BLaER1 treated with 17β-estradiol and CSF1 and Interleukin-3, amounts not matched to agents 10 nM and 100 nM (cell line): ENCODE measurements at regions not wholly inside any gene's neighbourhood (a gene's known extent, or its start where the extent isn't known, plus 50 kb on each side); places are given as distances from the start of the nearest gene placed in this dataset.

Experiments
- H3K27ac ChIP-seq, 11 experiments: shearing (Covaris generic); formaldehyde crosslinking; 2 replicates each; pipeline ENCODE4 v1.8.1; 2022
- H3K27me3 ChIP-seq, 11 experiments: shearing (Covaris generic); formaldehyde crosslinking; 2 replicates each; pipeline ENCODE4 v1.8.1; 2022
- H3K36me3 ChIP-seq, 11 experiments: shearing (Covaris generic); formaldehyde crosslinking; 2 replicates each; pipeline ENCODE4 v1.8.1; 2022
- H3K4me1 ChIP-seq, 10 experiments: shearing (Covaris generic); formaldehyde crosslinking; 2 replicates each; pipeline ENCODE4 v1.8.1; 2022
- H3K4me2 ChIP-seq, 11 experiments: shearing (Covaris generic); formaldehyde crosslinking; 2 replicates each; pipeline ENCODE4 v1.8.1; 2022
- H3K4me3 ChIP-seq, 10 experiments: shearing (Covaris generic); formaldehyde crosslinking; 2 replicates each; pipeline ENCODE4 v1.8.1; 2022
- H3K9ac ChIP-seq, 11 experiments: shearing (Covaris generic); formaldehyde crosslinking; 2 replicates each; pipeline ENCODE4 v1.8.1; 2022
- H3K9me3 ChIP-seq, 11 experiments: shearing (Covaris generic); formaldehyde crosslinking; replicated peaks in 1 of 11; 2 replicates each; pipeline ENCODE4 v1.8.1; 2022
- H4K20me1 ChIP-seq, 11 experiments: shearing (Covaris generic); formaldehyde crosslinking; 2 replicates each; pipeline ENCODE4 v1.8.1; 2022
- Cebpa-rat ChIP-seq, 11 experiments: shearing (Covaris generic); IDR thresholded peaks; 2 replicates each; pipeline ENCODE4 v1.8.1; 2022

DNA sequence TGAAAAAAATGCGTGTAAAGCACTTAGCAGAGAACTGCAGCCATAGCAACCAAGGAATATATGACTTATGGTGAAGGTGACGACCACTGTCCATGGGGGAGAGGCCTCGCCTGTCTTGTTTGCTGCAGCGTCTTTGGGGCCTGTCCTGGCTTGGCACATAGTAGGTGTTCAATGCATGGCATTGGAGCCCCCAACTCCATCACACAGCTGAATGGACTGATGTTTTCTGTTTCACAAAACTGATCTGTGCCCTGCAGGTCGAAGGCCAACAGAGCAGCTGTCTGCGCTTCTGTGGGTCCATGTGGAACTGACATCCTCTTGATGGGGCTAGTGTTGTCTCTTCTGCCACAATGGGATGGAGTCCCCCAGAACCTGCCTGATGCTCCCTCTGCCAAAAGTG is 296.0 kb downstream of the PTPRU start:
- Histone ChIP-seq H3K9ac (no peak overlapping the region), H3K27me3 (peaks cover 0 to 6% (median 0%) of the 10 kb centered on the region in 11 experiments; a peak in 3 of 22 replicates), H3K9me3 (peaks cover 32 to 48% (median 44%) of the 10 kb centered on the region in 11 experiments), H3K4me2 (no peak overlapping the region), H3K4me3 (no peak overlapping the region), H3K27ac (no peak overlapping the region), H4K20me1 (no peaks in the 10 kb centered on the region), H3K4me1 (peaks cover 0 to 11% (median 8%) of the 10 kb centered on the region in 10 experiments; a peak in 13 of 20 replicates), H3K36me3 (no peaks in the 10 kb centered on the region)
- TF ChIP-seq Cebpa-rat (IDR thresholded peaks at IDR 0.05): no peak

GRCh38 chr1:29531596-29531995 is 295.3 kb downstream of the PTPRU start:
- no peak overlapping the region for H3K27ac ChIP-seq
- no peaks in the 10 kb centered on the region for H3K36me3 ChIP-seq
- no peak overlapping the region for H3K9ac ChIP-seq
- H3K4me2 ChIP-seq: no peak overlapping the region
- H3K4me3 ChIP-seq: no peak overlapping the region
- TF ChIP-seq Cebpa-rat (IDR thresholded peaks at IDR 0.05): no peak
- peaks cover 0 to 15% (median 9%) of the 10 kb centered on the region in 10 experiments; a peak in 13 of 20 replicates for H3K4me1 ChIP-seq
- no peaks in the 10 kb centered on the region for H4K20me1 ChIP-seq
- H3K9me3 ChIP-seq: peaks cover 32 to 48% (median 44%) of the 10 kb centered on the region in 11 experiments
- peaks cover 0 to 6% (median 0%) of the 10 kb centered on the region in 11 experiments; a peak in 4 of 22 replicates for H3K27me3 ChIP-seq

GRCh38 chr1:29529677-29530278 is 293.5 kb downstream of the PTPRU start:
- Histone ChIP-seq H3K27ac (no peak overlapping the region), H3K36me3 (no peaks in the 10 kb centered on the region), H3K9ac (no peak overlapping the region), H3K4me2 (no peak overlapping the region), H3K4me1 (peaks cover 0 to 15% (median 9%) of the 10 kb centered on the region in 10 experiments; a peak in 13 of 20 replicates), H4K20me1 (no peaks in the 10 kb centered on the region), H3K27me3 (peaks cover 0 to 6% (median 0%) of the 10 kb centered on the region in 11 experiments; a peak in 4 of 22 replicates), H3K9me3 (peaks cover 32 to 48% (median 44%) of the 10 kb centered on the region in 11 experiments), H3K4me3 (no peak overlapping the region)
- TF ChIP-seq Cebpa-rat (IDR thresholded peaks at IDR 0.05): no peak

DNA sequence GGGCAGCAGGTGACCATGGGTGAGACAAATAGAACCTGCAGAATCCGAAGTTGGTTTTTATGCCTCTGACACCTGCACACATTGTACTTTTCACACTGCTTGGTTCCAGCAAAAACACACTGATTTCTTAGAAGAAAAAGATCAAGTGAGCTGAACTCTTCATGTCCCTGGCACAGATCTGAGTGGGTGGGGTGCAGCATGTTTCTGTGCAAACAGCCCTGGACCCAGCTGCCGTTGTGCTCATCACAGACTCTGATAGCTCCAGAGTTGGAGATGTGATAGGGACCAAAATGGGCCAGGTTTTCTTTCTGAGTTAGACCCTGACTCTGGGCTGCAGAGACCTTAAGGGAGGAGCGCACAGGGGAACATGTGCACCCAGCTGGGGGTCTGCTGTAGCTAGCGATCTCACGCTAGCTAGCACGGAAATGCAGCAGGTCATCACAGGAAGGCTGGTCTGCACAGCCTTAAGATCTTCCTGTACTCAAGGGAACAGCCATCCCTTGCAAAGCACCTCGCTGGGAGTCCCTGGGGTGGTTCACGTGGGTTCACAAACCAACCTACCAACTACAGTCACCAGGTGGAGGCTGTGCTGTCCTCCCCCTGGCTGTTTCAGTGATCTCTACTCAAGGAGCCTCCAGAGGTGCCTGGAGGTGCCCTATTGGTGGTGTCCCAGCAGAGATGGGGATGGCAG is 291.1 kb downstream of the PTPRU start:
- Histone ChIP-seq H3K36me3 (no peaks in the 10 kb centered on the region), H3K27me3 (peaks cover 0 to 6% (median 0%) of the 10 kb centered on the region in 11 experiments; a peak in 4 of 22 replicates), H3K4me1 (peaks cover 0 to 15% (median 9%) of the 10 kb centered on the region in 10 experiments; a peak in 13 of 20 replicates), H4K20me1 (no peaks in the 10 kb centered on the region), H3K4me3 (no peak overlapping the region), H3K4me2 (peak overlapping the region in 8 of 11 experiments; percentile 32 to 69 (median 58); a peak in 15 of 22 replicates), H3K27ac (no peak overlapping the region), H3K9me3 (peaks cover 25 to 42% (median 38%) of the 10 kb centered on the region in 11 experiments), H3K9ac (no peak overlapping the region)
- TF ChIP-seq Cebpa-rat (IDR thresholded peaks at IDR 0.05): no peak

DNA sequence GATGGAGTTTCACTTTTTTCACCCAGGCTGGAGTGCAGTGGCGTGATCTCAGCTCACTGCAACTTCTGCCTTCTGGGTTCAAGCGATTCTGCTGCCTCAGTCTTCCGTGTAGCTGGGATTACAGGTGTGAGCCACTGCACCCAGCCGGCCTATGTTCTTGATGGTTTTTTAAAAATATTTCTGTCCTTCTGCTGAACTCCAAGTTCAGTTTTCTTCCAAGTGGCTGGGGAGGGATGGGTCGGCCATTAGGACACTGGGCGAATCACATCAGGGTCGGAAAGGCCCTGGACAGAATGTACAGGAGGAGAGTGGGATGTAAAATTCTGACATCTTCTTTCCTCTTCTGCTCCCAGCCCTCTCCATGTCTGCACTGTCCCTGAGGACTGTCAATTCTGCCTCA is 289.6 kb downstream of the PTPRU start:
- no peak for TF ChIP-seq Cebpa-rat (IDR thresholded peaks at IDR 0.05)

DNA sequence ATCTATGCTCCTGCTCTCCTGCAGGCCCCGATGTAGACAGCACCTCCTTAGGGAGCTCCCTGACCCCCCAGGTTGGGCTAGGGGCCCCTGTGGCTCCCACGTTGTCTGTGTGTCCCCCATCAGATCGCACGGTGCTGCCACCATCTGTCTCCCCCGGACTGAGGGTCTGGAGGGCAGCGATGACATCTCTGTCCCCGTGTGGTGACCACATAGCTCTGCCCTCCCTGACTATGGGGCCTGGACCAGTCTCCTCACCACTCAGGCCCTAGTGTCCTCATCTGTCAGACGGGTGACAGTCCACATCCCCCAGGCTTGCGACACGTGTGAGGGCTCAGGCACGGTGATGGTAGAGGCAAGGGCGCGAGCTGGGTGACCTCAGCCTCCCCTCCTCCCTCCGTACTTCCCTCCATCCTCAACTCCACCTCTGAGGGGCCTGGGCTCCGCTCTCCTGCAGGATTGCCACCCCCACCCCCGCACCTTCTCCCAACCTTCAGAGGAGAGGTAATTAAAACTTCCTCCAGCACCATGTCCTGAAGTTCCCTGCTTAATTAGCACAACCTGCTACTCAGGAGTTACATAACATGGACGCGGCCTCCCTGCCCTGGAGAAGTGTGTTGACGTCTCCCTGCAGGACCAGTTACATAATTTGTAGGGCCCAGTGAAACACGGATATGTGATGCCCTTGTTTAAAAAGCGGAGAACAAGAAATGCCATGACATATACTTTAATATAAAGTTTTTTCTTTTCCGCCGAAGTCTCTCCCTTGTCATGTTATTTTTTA is 288.2 kb downstream of the PTPRU start:
- Histone ChIP-seq H3K4me3 (no peak overlapping the region), H3K9me3 (peaks cover 9 to 16% (median 13%) of the 10 kb centered on the region in 11 experiments), H4K20me1 (no peaks in the 10 kb centered on the region), H3K9ac (no peak overlapping the region), H3K27ac (no peak overlapping the region), H3K4me2 (no peak overlapping the region), H3K36me3 (no peaks in the 10 kb centered on the region), H3K4me1 (peaks cover 0 to 15% (median 9%) of the 10 kb centered on the region in 10 experiments; a peak in 13 of 20 replicates), H3K27me3 (peaks cover 0 to 6% (median 0%) of the 10 kb centered on the region in 11 experiments; a peak in 4 of 22 replicates)
- TF ChIP-seq Cebpa-rat (IDR thresholded peaks at IDR 0.05): no peak

More for the DNA sequence above, 289.6 kb downstream of the PTPRU start:
- H3K36me3 ChIP-seq: no peaks in the 10 kb centered on the region
- no peak overlapping the region for H3K27ac ChIP-seq
- no peaks in the 10 kb centered on the region for H4K20me1 ChIP-seq
- no peak overlapping the region for H3K4me2 ChIP-seq
- H3K9me3 ChIP-seq: peaks cover 23 to 30% (median 27%) of the 10 kb centered on the region in 11 experiments
- H3K4me1 ChIP-seq: peaks cover 0 to 15% (median 9%) of the 10 kb centered on the region in 10 experiments; a peak in 13 of 20 replicates
- H3K9ac ChIP-seq: no peak overlapping the region
- H3K4me3 ChIP-seq: no peak overlapping the region
- H3K27me3 ChIP-seq: peaks cover 0 to 6% (median 0%) of the 10 kb centered on the region in 11 experiments; a peak in 4 of 22 replicates

GRCh38 chr1:29523576-29523975 is 287.3 kb downstream of the PTPRU start:
- TF ChIP-seq Cebpa-rat (IDR thresholded peaks at IDR 0.05): no peak
- no peak overlapping the region for H3K4me3 ChIP-seq
- no peak overlapping the region for H3K27ac ChIP-seq
- H3K27me3 ChIP-seq: peaks cover 0 to 6% (median 0%) of the 10 kb centered on the region in 11 experiments; a peak in 4 of 22 replicates
- H3K36me3 ChIP-seq: no peaks in the 10 kb centered on the region
- peaks cover 0 to 15% (median 9%) of the 10 kb centered on the region in 10 experiments; a peak in 13 of 20 replicates for H3K4me1 ChIP-seq
- H3K9me3 ChIP-seq: peaks cover 0 to 7% (median 4%) of the 10 kb centered on the region in 11 experiments; a peak in 18 of 22 replicates
- H3K4me2 ChIP-seq: no peak overlapping the region
- H4K20me1 ChIP-seq: no peaks in the 10 kb centered on the region
- no peak overlapping the region for H3K9ac ChIP-seq

DNA sequence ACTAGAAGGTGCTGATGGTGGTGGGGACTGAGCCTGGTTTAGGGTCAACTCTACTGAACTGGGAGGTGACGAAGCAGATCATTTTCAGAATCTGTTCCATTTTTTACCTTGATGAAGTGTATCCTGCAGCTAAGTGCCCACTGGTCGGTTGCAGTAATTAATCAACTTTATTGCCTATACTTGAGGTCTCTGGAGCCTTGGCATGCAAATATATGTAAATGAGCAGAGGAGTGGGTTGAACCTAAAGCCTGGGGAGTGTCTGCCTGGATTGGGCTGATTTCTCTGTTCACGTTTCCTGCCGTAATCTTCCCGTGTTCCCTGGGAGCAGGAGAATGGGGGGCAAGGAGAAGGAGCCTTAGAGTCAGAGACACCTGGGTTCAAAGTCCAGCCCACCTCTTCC is 286.8 kb downstream of the PTPRU start:
- TF ChIP-seq Cebpa-rat (IDR thresholded peaks at IDR 0.05): no peak
- no peak overlapping the region for H3K4me2 ChIP-seq
- no peaks in the 10 kb centered on the region for H4K20me1 ChIP-seq
- no peak overlapping the region for H3K4me3 ChIP-seq
- H3K9me3 ChIP-seq: peaks cover 0 to 2% (median 0%) of the 10 kb centered on the region in 11 experiments; a peak in 5 of 22 replicates
- no peak overlapping the region for H3K27ac ChIP-seq
- H3K27me3 ChIP-seq: peaks cover 0 to 6% (median 0%) of the 10 kb centered on the region in 11 experiments; a peak in 4 of 22 replicates
- H3K4me1 ChIP-seq: peaks cover 0 to 13% (median 9%) of the 10 kb centered on the region in 10 experiments; a peak in 13 of 20 replicates
- no peak overlapping the region for H3K9ac ChIP-seq
- H3K36me3 ChIP-seq: no peaks in the 10 kb centered on the region
